ENCODE measurements at regions not wholly inside any gene's neighbourhood (a gene's known extent, or its start where the extent isn't known, plus 50 kb on each side); places are given as distances from the start of the nearest gene placed in this dataset.

- H2BK120ac ChIP-seq (ENCODE audit: low read depth, low read length) = peak overlapping the region; percentile 30
- H4K5ac ChIP-seq (ENCODE audit: low read depth, low read length) = no peak overlapping the region
- dilution Hi-C loops (cut with HindIII; ENCODE audit: low sequenced_read_pairs, unreplicated experiment) = no loop called here
- POLR2A ChIA-PET (ENCODE audit: unreplicated experiment) = no interaction called here
- H3K36me3 ChIP-seq (ENCODE audit: control insufficient read depth, insufficient read depth, low read length) = no peaks in the 10 kb centered on the region
- H3K4ac ChIP-seq (ENCODE audit: low read depth, low read length) = peak overlapping the region; percentile 17; the same call in 1 of the 2 replicates
- CTCF ChIA-PET = interaction anchor here (1.2 kb wide), 1 partner anchor 10 kb away, joined by 4 read pairs; no protein-coding TSS in a partner anchor
- 0 out of 4 replicates have a peak overlapping the region, but pooled peaks of 1 of the 2 experiments have one; percentile 42 for H4K8ac ChIP-seq (ENCODE audit: low read depth in 2 of 2, low read length in 2 of 2)
- no TSS peak for BruUV-seq (replicated peaks)
- 0 out of 2 replicates have a peak, but pooled peaks have one; percentile 18 for TF ChIP-seq MAFK (IDR thresholded peaks at IDR 0.05; ENCODE audit: low read depth, low read length)
- TF ChIP-seq RAD21 (IDR thresholded peaks at IDR 0.05; ENCODE audit: low read length) = no peak
- no peak overlapping the region for H2AK9ac ChIP-seq (replicated peaks; ENCODE audit: low read depth, low read length, poor library complexity)
- H3K4me1 ChIP-seq (ENCODE audit: control insufficient read depth, insufficient read depth, low read length) = peaks cover 3% of the 10 kb centered on the region
- no peak overlapping the region for H3K4me3 ChIP-seq (ENCODE audit: insufficient read depth, low read depth, low read length)
- no peaks in the 10 kb centered on the region for H3K79me1 ChIP-seq (ENCODE audit: low read depth in 1 of 2, low read length in 2 of 2)
- peaks cover 6% of the 10 kb centered on the region; the same call in 1 of the 2 replicates for H3K9me1 ChIP-seq (ENCODE audit: insufficient read depth, low read length)
- ATAC-seq (ENCODE audit: low read depth) = peak; percentile 56
- no peaks in the 10 kb centered on the region for H3K9me3 ChIP-seq (ENCODE audit: control insufficient read depth, insufficient read depth, low read length)
- no peak overlapping the region for H2AFZ ChIP-seq (replicated peaks; ENCODE audit: low read length, poor library complexity)
- no peak overlapping the region for H2BK15ac ChIP-seq (ENCODE audit: low read depth, low read length)
- WGBS, 2 experiments (ENCODE audit: extremely low coverage in 2 of 2, insufficient read length in 1 of 2) = no CpG with 5 or more reads among the region's 2 CpGs
- H3K27me3 ChIP-seq (ENCODE audit: control insufficient read depth, insufficient read depth, low read length) = no peaks in the 10 kb centered on the region
- in situ Hi-C loops (cut with MboI; ENCODE audit: low sequenced_read_pairs) = no loop called here
- peak; percentile 25 for DNase-seq
- no peak overlapping the region; the same call in 1 of the 2 replicates for H2AK5ac ChIP-seq (ENCODE audit: low read depth, low read length)
- no peak overlapping the region for H3K27ac ChIP-seq (ENCODE audit: insufficient read depth, low read length)
- H3K23ac ChIP-seq (ENCODE audit: low read depth, low read length) = peak overlapping the region; percentile 54
- no peak overlapping the region for H2BK5ac ChIP-seq (ENCODE audit: low read depth, low read length, poor library complexity, severe bottlenecking)
- H4K20me1 ChIP-seq (ENCODE audit: insufficient read depth, low read length) = no peaks in the 10 kb centered on the region
- no peak overlapping the region for H3K56ac ChIP-seq (ENCODE audit: extremely low read depth, insufficient read depth, low read length)
- no peak overlapping the region for H3K18ac ChIP-seq (ENCODE audit: low read depth, low read length)
- intact Hi-C loops (cut with micrococcal nuclease) = loop anchor here (5.0 kb wide), 1 partner anchor 129 kb away; no protein-coding TSS in a partner anchor
- H3K14ac ChIP-seq (replicated peaks; ENCODE audit: low read depth, low read length) = peak overlapping the region; percentile 42; the same call in 1 of the 2 replicates
- no peak overlapping the region for H3K9ac ChIP-seq (ENCODE audit: low read depth, low read length)
- H2BK20ac ChIP-seq (ENCODE audit: low read depth, low read length) = peak overlapping the region; percentile 41
- H3K4me2 ChIP-seq (ENCODE audit: low read depth, low read length) = no peak overlapping the region
- H4K91ac ChIP-seq (ENCODE audit: insufficient read depth, low read depth, low read length) = 0 out of 2 replicates have a peak overlapping the region, but pooled peaks have one; percentile 25
These were observed 105.6 kb upstream of the ZNF366 start for GRCh38 chr5:72612810-72613209.
